GM19467 (cell line): ENCODE measurements at regions not wholly inside any gene's neighbourhood (a gene's known extent, or its start where the extent isn't known, plus 50 kb on each side); places are given as distances from the start of the nearest gene placed in this dataset.

ENCODE experiments used
- ATAC-seq: cut with Tn5 transposase; IDR thresholded peaks from one replicate; pipeline ENCODE4 v1.9.1; 2021; ENCODE audit warnings: mild to moderate bottlenecking, moderate library complexity; ENCODE audit not compliant: unreplicated experiment

DNA sequence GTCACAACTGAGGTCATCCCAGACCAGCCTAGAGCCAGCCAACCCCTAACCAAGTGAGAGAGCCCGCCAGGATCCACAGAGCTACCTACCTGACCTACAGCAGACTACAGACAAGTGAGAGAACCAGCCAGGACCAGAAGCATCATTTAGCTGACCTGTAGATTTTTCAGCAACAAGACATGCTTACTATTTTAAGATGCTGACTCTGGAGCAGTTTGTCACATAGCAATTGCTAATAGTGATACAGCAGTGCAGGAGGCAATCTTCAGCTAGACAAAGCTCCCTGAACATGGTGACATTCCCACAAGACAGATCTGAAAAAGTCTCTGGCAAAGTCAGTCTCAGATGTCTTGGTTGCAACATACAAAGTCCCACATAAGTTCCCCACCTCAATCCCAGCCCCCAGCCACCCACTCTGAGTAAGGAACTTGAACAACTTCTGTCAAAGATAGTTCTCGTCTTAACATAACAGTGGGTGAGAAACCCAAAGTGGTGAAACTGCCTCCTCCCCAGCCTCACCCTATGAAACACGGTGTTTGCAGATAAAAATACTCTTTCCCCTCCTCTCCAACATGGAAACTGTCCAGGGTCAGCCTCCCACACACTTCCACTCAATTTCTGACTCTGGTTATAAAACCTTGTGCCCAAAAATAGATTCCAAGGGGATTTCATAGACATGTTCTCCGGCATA lies 120.3 kb upstream of the SLC6A11 start:
- ATAC-seq, result no peak

GRCh38 chr3:10697918-10698317 lies 118.1 kb upstream of the SLC6A11 start:
- ATAC-seq, result no peak

- ATAC-seq, result no peak
Measured at GRCh38 chr3:10700821-10701220, 115.2 kb upstream of the SLC6A11 start.

GRCh38 chr3:10702961-10703740 lies 112.9 kb upstream of the SLC6A11 start:
- ATAC-seq, result no peak

DNA sequence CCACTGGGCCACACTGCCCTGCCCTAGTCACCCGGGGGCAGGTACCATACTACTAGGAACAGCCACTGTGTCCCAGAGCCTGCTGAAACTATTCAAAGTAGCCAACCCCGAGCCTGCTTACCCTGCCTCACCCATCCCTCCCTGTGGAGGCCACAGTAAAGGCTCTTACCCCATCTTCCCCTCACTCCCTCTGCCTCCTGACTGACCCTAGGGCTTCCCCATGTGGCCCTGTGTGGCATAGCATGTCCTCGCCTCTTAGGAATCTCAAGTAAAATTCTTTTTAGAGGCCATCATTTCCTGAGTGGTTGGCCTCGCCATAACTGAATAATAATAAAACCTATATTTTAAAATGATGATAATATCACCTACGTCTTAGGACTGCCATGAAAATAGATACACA lies 112.2 kb upstream of the SLC6A11 start:
- no peak for ATAC-seq

GRCh38 chr3:10706156-10706739 lies 109.8 kb upstream of the SLC6A11 start:
- ATAC-seq, result no peak

- ATAC-seq, result no peak
Measured at GRCh38 chr3:10706740-10707399, 109.2 kb upstream of the SLC6A11 start.

GRCh38 chr3:10707400-10708215 lies 108.4 kb upstream of the SLC6A11 start:
- ATAC-seq, result no peak

- ATAC-seq, result no peak
Measured at GRCh38 chr3:10708216-10708893, 107.7 kb upstream of the SLC6A11 start.

DNA sequence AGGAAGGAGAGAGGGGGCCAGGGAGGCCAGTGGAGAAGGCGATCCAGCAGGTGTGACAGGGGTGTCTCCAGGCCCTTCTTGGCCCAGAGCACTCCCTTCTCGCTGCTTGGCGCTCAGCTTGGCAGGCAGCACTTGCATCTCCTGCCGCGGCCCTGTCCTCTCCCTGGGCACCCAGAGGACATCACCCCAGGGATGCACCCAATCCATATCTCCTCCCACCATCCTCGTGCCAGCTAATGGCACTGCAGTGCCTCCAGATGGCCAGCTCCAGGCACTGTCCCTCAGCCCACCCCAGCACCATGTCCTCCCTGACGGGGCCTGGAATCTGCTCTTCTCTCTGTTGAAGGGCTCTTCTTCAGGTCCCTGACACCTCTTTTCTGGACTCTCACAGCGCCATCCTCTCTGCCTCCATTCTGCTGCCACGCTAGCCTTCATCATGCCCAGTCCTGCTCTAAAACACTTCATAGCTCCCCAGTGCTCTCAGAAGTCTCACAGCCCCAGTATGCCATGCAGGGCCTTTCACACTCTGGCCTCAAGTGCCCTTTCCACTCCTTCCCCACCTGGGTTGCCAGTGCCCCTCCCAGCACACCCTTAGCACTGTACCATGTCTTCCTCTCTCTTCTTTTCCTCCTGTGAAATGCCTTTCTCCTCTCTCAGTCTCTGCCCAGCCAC lies 106.8 kb upstream of the SLC6A11 start:
- no peak for ATAC-seq

DNA sequence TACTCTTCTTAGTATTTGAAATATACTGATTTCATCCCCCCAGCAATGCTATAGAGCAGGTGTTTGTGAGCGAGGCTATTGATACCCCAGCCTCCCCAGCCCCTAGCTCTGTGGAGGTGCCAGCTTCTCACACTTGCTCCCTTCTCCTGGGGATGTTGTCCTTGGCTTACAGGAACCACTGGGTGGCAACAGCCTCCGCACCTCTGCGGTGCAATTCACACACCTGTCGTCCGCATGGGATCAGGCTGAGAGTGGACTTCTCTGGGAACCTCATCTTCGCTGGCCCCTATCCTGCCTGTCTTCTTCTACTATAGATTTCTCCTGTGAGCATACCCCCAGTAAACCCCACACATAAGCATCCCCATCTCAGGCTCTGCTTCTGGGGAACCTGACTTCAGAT lies 103.9 kb upstream of the SLC6A11 start:
- ATAC-seq, result no peak

DNA sequence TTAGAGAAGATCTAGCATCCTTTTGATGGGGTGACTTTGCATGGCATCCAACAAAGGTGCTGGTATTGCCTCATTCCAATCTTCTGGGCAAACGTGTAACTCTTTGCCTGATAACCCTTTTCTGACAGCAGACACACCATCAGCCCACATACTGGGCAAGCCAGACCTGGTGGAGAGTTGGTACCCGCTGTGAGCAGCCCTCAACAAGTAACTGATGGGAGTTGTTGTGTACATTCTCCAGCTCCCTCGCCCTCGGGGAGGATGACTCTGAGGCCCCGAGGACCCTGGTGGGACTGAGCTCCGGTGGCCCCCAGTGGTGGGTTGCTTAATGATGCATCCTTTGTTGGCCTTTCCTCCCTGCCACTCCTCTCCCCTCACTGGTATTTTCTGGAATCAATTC lies 102.4 kb upstream of the SLC6A11 start:
- ATAC-seq, result no peak

DNA sequence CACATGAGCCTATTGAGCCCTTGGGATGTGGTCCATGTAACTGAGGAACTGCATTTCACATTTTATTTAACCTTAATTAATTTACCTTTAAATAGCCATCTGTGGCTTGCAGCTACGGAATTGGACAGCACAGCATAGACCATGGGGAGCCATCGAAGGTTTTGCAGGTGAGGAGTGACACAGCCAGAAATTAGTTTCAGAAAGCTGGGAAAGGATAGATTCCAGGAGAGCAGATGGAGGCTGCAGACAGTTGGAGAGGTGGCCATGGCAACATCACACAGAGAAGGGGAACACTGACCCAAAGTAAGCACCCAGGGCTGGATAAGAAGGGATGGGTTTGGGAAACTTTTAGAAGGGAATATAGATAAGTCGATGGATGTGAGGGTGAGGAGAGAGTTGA lies 100.1 kb upstream of the SLC6A11 start:
- no peak for ATAC-seq

- ATAC-seq, result no peak
Measured at GRCh38 chr3:10716964-10717363, 99.1 kb upstream of the SLC6A11 start.

DNA sequence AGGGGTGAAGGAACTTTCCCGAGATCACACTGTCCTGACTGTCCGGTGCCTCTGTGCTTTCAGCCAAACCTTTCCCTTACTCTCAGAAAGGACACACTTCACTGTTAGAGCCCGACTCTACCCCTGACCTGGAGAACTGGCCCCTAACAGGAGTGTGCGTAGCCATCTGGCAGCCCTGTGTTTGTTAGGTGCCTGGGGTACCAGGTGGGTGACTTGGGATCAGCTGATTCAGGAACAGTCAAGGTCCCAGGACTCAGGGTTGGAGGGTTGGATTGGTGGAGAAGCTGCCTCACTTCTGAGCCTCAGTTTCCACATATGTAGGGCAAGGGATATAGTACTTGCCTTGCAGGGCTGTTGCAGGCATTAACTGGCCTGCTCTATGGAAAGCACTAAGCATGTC lies 98.3 kb upstream of the SLC6A11 start:
- ATAC-seq, result no peak

DNA sequence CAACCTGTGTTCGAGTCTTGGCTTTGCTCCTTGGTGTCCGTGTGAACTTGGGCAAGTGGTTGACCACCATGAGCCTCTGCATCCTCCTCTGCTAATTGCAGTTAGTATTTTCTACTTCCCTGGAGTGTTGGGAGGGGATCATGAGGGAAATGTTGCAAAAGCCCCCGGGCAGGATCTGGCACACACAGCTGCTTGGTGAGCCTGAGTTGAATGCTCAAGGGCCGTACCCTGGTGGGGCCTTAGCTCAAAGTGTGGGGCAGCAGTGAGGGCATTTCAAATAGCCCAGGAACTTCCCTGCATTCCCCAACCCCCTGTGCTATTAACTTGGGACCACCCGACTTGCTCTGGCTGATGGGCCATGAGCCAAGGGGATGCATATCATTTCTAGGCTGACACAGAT lies 94.9 kb upstream of the SLC6A11 start:
- no peak for ATAC-seq

GRCh38 chr3:10722911-10723310 lies 93.1 kb upstream of the SLC6A11 start:
- no peak for ATAC-seq

- ATAC-seq, result no peak
Measured at GRCh38 chr3:10723991-10724390, 92.0 kb upstream of the SLC6A11 start.

GRCh38 chr3:10725067-10725466 lies 91.0 kb upstream of the SLC6A11 start:
- ATAC-seq, result no peak

DNA sequence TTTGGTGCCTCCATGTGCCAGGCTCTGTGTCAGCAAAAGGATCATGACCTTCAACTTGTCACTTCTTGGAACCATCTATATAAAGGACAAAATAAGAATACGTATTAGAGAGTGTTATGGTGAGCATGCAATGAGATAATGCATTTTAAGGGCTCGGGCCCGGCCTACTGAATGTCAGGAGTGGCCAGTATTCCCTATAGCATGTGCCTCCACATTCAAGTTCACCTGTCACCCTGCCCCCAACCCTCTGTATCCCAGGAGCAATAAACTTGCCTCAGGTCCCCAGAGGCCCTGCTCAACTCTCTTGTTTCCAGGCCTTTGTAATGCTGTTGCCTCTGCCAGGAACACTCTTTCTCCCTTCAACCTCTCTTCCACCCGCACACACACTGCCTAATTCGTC lies 90.2 kb upstream of the SLC6A11 start:
- ATAC-seq, result no peak
